PC-3 (cell line): ENCODE measurements at regions not wholly inside any gene's neighbourhood (a gene's known extent, or its start where the extent isn't known, plus 50 kb on each side); places are given as distances from the start of the nearest gene placed in this dataset.

Experiments
- CTCF ChIP-seq: fragments of 300-600 bp; sonication (generic); conservative IDR thresholded peaks from 2 replicates; pipeline ENCODE4 v1.5.1; 2017; ENCODE audit warnings: antibody characterized with exemption, low read depth, mild to moderate bottlenecking, low read length
- EZH2 ChIP-seq: fragments of 300-600 bp; sonication (generic); IDR thresholded peaks from one replicate; pipeline ENCODE4 v1.6.1; 2017; ENCODE audit warnings: antibody characterized with exemption, mild to moderate bottlenecking, low read length; ENCODE audit not compliant: unreplicated experiment
- EZH2phosphoT487 ChIP-seq: fragments of 300-600 bp; sonication (generic); IDR thresholded peaks from 2 replicates; pipeline ENCODE4 v1.6.1; 2018; ENCODE audit warnings: mild to moderate bottlenecking, antibody characterized with exemption, low read length, borderline replicate concordance

- TF ChIP-seq CTCF (no peak), EZH2 (no peak), EZH2phosphoT487 (no peak)
These were observed 1335.1 kb upstream of the ALCAM start for GRCh38 chr3:104031598-104031997.
